Spleen (tissue), 11 donors: ENCODE measurements at regions not wholly inside any gene's neighbourhood (a gene's known extent, or its start where the extent isn't known, plus 50 kb on each side); places are given as distances from the start of the nearest gene placed in this dataset.

Experiments
- DNase-seq: peaks from one replicate; pipeline ENCODE4 v3.0.0-alpha.2; 2020
- H3K27ac ChIP-seq, 8 donors: fragments of 200-600 bp; sonication (generic) in 7 of 8; 1 replicate in 4 of 8; 2 replicates in 4 of 8; pipeline versions ENCODE4 v1.5.0 to v1.8.0; 2016 to 2021; ENCODE audit warnings: inconsistent platforms in 4 of 8, mild to moderate bottlenecking in 4 of 8, moderate library complexity in 1 of 8
- H3K27me3 ChIP-seq, 7 donors: fragments of 200-600 bp; sonication (generic) in 6 of 7; replicated peaks in 1 of 7; 1 replicate in 4 of 7; 2 replicates in 3 of 7; pipeline versions ENCODE4 v1.5.0 to v1.8.0; 2016 to 2021; ENCODE audit warnings: inconsistent platforms in 3 of 7, mild to moderate bottlenecking in 1 of 7
- H3K36me3 ChIP-seq, 6 donors: fragments of 200-600 bp; sonication (generic) in 5 of 6; 1 replicate in 4 of 6; 2 replicates in 2 of 6; pipeline versions ENCODE4 v1.5.0 to v1.8.0; 2016 to 2021; ENCODE audit warnings: inconsistent platforms in 2 of 6
- H3K4me1 ChIP-seq, 6 donors: fragments of 200-600 bp; sonication (generic) in 5 of 6; 1 replicate in 3 of 6; 2 replicates in 3 of 6; pipeline versions ENCODE4 v1.5.0 to v1.8.0; 2016 to 2021; ENCODE audit warnings: inconsistent platforms in 3 of 6
- H3K4me3 ChIP-seq, 8 donors: fragments of 200-600 bp; sonication (generic) in 7 of 8; 1 replicate in 4 of 8; 2 replicates in 4 of 8; pipeline versions ENCODE4 v1.5.0 to v1.8.0; 2016 to 2021; ENCODE audit warnings: inconsistent platforms in 4 of 8, mild to moderate bottlenecking in 4 of 8, moderate library complexity in 2 of 8
- H3K9me3 ChIP-seq, 8 donors: fragments of 200-600 bp; sonication (generic) in 7 of 8; 1 replicate in 4 of 8; 2 replicates in 4 of 8; pipeline versions ENCODE4 v1.5.0 to v1.8.0; 2016 to 2021; ENCODE audit warnings: inconsistent platforms in 4 of 8
- POLR2A ChIP-seq, 3 donors: fragments of 450-650 bp; IDR thresholded peaks; one replicate each; pipeline ENCODE4 v1.5.1; 2017; ENCODE audit warnings: antibody characterized with exemption in 3 of 3, mild to moderate bottlenecking in 1 of 3
- POLR2AphosphoS5 ChIP-seq, 3 donors: sonication (generic); formaldehyde crosslinking; IDR thresholded peaks; one replicate each; pipeline ENCODE4 v1.5.1; 2017; ENCODE audit warnings: antibody characterized with exemption in 3 of 3
- WGBS, 5 donors: extraction: QIAGEN DNeasy Blood & Tissue Kit in 3 of 5; methylation state at CpG; one replicate each; pipeline versions ENCODE4 v1.1.5 to v1.1.7; 2013 to 2018; 5-methylcytosine and 5-hydroxymethylcytosine counted together
- intact Hi-C: fragments of 100-400 bp; cut with DNase I; formaldehyde crosslinking; loops from one replicate; pipeline ENCODE4 v1.15.0; 2023; ENCODE audit warnings: low total_unique reads
- TF ChIP-seq, protein P1 (sequence below), 11 experiments: fragments of 200-600 bp in 7 of 11; fragments of 450-650 bp in 4 of 11; sonication (generic) in 4 of 11; IDR thresholded peaks in 8 of 11; conservative IDR thresholded peaks in 3 of 11; 1 replicate in 7 of 11; 2 replicates in 4 of 11; pipeline versions ENCODE4 v1.4.0 to v1.8.0; 2016 to 2021; ENCODE audit warnings: antibody characterized with exemption in 11 of 11, inconsistent platforms in 4 of 11, mild to moderate bottlenecking in 1 of 11
- donor health status: healthy with polysubstance abuse.
- donor health status: DM: no; HTN: no; CAD: no; lungs with moderate emphysema.
- donor health status: DM: no; HTN: no; CAD: no.
- donor health status: Bipolar disorder and iron deficiency.
- donor health status: healthy.
- donor health status: DM: no; HTN: no; CAD: no.
- donor health status: DM: yes; HTN: yes; CAD: no.

DNA sequence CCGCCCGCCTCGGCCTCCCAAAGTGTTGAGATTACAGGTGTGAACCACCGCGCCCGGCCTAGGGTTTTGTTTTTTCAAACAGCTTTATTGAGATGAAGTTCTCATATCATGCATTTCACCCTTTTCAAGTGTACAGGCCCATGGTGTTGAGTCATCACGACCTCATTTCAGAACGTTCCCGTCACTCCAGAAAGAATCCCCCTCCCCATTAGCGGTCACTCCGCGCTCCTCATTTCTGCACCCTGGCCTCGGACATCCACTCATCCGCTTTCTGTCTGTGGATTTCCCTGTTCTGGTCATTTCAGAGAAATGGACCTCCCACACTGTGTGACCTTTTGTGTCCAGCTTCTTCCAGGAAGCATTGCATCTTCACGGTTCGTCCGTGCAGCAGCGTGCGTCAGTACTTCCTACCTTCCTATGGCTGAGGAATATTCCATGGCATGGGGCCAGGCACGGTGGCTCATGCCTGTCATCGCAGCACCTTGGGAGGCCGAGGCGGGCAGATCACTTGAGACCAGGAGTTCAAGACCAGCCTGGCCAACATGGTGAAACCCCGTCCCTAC lies 135.2 kb upstream of the GSE1 start:
- Histone ChIP-seq H3K36me3 (no peaks in the 10 kb centered on the region), H3K9me3 (no peaks in the 10 kb centered on the region), H3K4me1 (peaks cover 0 to 39% (median 15%) of the 10 kb centered on the region in 6 donors), H3K27ac (no peak overlapping the region), H3K4me3 (no peak overlapping the region), H3K27me3 (no peaks in the 10 kb centered on the region)
- TF ChIP-seq POLR2A (IDR thresholded peaks at IDR 0.05) (no peak), POLR2AphosphoS5 (IDR thresholded peaks at IDR 0.05) (no peak)
- TF ChIP-seq, protein P1, sequence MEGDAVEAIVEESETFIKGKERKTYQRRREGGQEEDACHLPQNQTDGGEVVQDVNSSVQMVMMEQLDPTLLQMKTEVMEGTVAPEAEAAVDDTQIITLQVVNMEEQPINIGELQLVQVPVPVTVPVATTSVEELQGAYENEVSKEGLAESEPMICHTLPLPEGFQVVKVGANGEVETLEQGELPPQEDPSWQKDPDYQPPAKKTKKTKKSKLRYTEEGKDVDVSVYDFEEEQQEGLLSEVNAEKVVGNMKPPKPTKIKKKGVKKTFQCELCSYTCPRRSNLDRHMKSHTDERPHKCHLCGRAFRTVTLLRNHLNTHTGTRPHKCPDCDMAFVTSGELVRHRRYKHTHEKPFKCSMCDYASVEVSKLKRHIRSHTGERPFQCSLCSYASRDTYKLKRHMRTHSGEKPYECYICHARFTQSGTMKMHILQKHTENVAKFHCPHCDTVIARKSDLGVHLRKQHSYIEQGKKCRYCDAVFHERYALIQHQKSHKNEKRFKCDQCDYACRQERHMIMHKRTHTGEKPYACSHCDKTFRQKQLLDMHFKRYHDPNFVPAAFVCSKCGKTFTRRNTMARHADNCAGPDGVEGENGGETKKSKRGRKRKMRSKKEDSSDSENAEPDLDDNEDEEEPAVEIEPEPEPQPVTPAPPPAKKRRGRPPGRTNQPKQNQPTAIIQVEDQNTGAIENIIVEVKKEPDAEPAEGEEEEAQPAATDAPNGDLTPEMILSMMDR (IDR thresholded peaks at IDR 0.05 in 8 of 11, conservative IDR thresholded peaks at IDR 0.05 in 3 of 11) = no peak
- intact Hi-C loops = no loop called here
- no peak for DNase-seq
- WGBS, 5 donors = 81 to 90% (median 83%) methylated on average over 23 to 24 of the region's 24 CpGs

DNA sequence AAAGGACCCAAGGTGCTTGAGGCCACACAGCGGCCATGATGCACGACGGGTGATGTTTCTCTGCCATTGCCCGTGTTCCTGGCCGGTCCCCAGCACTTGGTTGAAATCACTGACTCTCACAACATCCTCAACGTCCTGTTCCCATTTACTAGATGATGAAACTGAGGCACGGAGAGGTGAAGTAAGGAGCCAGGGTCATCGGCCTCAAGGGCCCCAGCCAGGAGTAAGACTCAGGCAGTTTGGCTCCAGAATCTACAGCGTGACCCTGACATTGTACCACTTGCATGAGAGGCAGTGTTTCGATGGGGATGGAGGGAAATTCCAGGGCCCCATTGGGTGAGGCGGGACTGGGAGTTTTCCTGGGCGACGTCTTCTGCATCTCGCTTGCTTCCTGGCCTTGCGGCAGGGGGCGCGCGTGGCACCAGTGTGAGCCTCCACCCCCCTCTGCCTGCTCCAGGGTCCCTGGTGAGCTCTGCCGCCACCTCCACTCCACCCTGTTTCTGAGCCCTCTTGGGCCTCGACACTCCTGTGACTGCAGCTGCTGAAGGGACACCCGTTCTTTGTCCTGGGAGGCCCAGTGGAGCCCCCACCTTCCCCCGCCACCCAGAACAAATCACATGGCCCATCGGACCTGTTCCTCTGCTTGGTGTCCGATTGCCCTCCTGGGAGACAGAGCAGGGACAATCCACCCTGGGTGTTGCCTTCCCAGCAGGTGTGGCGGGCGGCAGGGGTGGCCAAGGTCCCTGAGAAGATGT lies 133.0 kb upstream of the GSE1 start:
- intact Hi-C loops = no loop called here
- DNase-seq = peak; percentile 83
- Histone ChIP-seq H3K4me1 (peaks cover 0 to 20% (median 8%) of the 10 kb centered on the region in 6 donors), H3K4me3 (peak overlapping the region in 1 of 8 donors; percentile 7), H3K27ac (no peak overlapping the region), H3K27me3 (no peaks in the 10 kb centered on the region), H3K36me3 (no peaks in the 10 kb centered on the region), H3K9me3 (no peaks in the 10 kb centered on the region)
- WGBS, 5 donors = 75 to 82% (median 78%) methylated on average over 23 to 26 of the region's 26 CpGs
- TF ChIP-seq, protein P1 (IDR thresholded peaks at IDR 0.05 in 8 of 11, conservative IDR thresholded peaks at IDR 0.05 in 3 of 11) = peak in 6 of 11 experiments; percentile 17 to 56 (median 44)
- no peak for TF ChIP-seq POLR2A (IDR thresholded peaks at IDR 0.05)

DNA sequence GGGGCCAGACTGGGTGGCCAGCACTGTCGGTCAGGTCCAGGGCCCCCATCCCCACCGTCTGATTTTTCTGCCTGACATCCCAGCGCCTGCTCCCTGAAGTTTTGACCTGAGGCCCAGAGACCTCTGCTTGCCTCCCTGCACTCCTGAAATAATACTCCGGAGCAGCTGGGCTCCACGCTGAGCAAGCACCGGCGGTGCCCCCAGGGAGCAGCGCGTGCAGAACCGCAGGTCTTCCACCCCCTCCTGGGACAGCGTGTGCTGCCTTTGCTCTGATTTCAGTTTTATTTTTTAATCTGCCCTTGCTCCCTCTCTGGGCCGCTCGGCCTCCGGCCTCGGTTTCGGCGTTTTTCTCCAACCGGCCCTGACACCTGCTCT lies 132.4 kb upstream of the GSE1 start:
- no peak for DNase-seq
- WGBS, 5 donors = 57 to 76% (median 65%) methylated on average over 18 of the region's 18 CpGs
- Histone ChIP-seq H3K4me3 (peak overlapping the region in 1 of 8 donors; percentile 7), H3K36me3 (no peaks in the 10 kb centered on the region), H3K9me3 (no peaks in the 10 kb centered on the region), H3K4me1 (peaks cover 0 to 20% (median 8%) of the 10 kb centered on the region in 6 donors), H3K27me3 (no peaks in the 10 kb centered on the region), H3K27ac (no peak overlapping the region)
- intact Hi-C loops = no loop called here
- TF ChIP-seq POLR2A (IDR thresholded peaks at IDR 0.05) (no peak), POLR2AphosphoS5 (IDR thresholded peaks at IDR 0.05) (peak in 2 of 3 donors; percentile 42 to 60)

DNA sequence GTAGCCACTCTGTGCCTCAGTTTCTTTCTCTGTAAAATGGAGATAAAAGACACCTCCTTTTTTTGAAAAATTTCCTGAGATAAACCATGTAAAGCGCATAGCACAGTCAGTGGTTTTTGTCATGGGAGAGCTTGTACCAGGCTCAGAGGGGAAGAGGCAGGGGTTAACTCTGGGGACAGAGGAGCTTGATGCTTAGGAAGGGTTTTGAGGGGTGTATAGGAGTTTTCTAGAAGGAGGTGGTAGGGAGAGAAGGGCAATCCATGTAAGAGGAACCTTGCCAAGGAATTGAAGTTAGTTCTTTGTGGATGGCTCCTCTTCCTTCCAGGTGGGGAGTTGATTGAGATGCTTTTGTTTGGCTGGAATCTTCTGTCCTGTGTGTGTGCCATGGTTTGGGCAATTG lies 131.9 kb upstream of the GSE1 start:
- intact Hi-C loops = no loop called here
- DNase-seq = no peak
- no peak for TF ChIP-seq POLR2A (IDR thresholded peaks at IDR 0.05)
- TF ChIP-seq, protein P1 (IDR thresholded peaks at IDR 0.05 in 8 of 11, conservative IDR thresholded peaks at IDR 0.05 in 3 of 11) = no peak
- TF ChIP-seq POLR2AphosphoS5 (IDR thresholded peaks at IDR 0.05) = no peak
- Histone ChIP-seq H3K36me3 (no peaks in the 10 kb centered on the region), H3K4me1 (peaks cover 0 to 20% (median 8%) of the 10 kb centered on the region in 6 donors), H3K9me3 (no peaks in the 10 kb centered on the region), H3K4me3 (no peak overlapping the region), H3K27ac (no peak overlapping the region), H3K27me3 (no peaks in the 10 kb centered on the region)
- 86 to 94% (median 89%) methylated on average over 1 of the region's 1 CpG for WGBS, 5 donors
